Choroid plexus epithelial cell (primary cell): ENCODE measurements at regions not wholly inside any gene's neighbourhood (a gene's known extent, or its start where the extent isn't known, plus 50 kb on each side); places are given as distances from the start of the nearest gene placed in this dataset.
A peak's percentile ranks its signal among the peaks of the same experiment; 100 is the strongest.

Experiments used
- DNase-seq: peaks from one replicate; pipeline ENCODE4 v3.0.0-alpha.2; 2010; ENCODE audit warnings: low read depth
- H3K4me3 ChIP-seq: 2 replicates; pipeline ENCODE4 v1.5.1; 2011; ENCODE audit warnings: low read depth, mild to moderate bottlenecking, control low read depth, low read length, moderate library complexity
- CTCF ChIP-seq: conservative IDR thresholded peaks from 2 replicates; pipeline ENCODE4 v1.5.1; 2011; ENCODE audit warnings: low read depth, mild to moderate bottlenecking, control low read depth, inconsistent platforms, low read length, moderate library complexity

- H3K4me3 ChIP-seq = no peak overlapping the region
- DNase-seq = no peak
- TF ChIP-seq CTCF = no peak
These were observed 96.7 kb upstream of the BMP4 start for GRCh38 chr14:54053386-54053745.

DNA sequence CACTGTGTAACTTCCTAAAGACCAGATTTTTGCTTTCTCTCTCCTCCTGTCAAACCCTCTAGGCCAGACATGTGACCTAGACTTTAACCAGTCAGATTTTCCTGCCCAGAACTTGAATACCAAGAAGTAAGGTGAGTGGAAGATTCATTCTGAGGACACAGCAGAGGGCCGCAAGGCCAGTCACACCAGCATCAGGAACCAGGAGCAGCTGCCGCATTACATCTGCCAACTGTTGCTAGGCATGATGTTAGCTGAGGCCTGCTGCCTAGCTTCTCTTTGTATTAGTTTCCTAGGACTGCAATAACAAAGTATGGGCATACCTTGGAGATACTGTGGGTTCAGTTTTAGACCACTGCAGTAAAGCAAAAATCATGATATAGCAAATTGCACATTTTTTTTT, 101.9 kb upstream of the BMP4 start:
- no peak overlapping the region for H3K4me3 ChIP-seq
- no peak for TF ChIP-seq CTCF
- no peak for DNase-seq

DNA sequence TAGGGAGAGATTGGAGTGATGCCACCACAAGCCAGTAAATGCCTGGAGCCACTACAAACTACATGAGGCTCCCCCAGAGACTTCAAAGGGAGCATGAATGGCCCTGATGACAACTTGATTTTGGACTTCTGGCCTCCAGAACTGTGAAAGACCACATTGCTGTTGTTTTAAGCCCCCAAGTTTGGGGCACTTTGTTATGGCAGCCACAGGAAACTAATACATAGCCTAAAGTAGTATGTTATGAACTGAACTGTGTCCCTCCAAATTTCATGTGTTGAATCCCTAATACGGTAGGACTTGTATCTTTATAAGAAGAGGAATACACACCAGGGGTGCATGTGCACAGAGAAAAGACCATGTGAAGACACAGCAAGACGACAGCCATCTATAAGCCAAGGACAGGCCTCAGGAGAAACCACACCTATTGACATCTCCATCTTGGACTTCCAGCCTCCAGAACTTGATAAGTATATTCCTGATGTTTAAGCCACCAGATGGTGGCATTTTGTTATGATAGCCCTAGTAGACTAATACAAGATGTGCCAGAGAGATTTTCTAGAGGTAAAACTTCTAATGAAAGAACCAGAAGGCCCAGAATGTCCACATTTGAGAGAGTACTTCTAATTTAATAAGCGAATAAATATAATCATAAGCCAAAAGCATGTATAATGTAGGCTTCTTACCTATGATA, 127.1 kb upstream of the BMP4 start:
- H3K4me3 ChIP-seq = no peak overlapping the region
- DNase-seq = peak; percentile 10
- TF ChIP-seq CTCF = no peak

DNA sequence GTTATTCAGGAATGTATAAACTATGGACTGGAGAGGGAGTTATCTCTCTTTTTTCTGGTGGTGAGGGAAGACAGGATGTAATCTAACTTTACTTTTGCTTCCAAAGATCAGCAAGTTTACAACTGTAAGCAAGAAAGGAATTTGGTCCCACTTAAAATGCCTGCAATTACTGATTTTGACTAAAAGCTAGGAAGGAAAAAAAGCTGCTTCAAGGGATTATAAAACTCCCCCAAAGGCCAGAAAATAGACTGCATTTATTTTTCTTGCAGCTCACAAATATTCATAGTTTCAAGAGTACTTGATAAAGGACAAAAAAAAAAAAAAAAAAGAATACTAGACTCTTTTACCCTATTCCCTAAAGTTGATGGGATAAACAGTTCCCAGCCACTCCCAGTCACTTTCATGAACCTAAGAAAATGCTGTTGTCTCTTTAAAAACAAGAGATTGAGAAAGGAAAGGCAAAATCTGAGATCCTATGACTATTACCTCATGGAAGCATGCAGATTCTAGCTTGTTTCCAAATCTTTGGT, 128.7 kb upstream of the BMP4 start:
- DNase-seq = peak; percentile 12
- H3K4me3 ChIP-seq = no peak overlapping the region
- TF ChIP-seq CTCF = no peak

- DNase-seq = no peak
- H3K4me3 ChIP-seq = no peak overlapping the region
- TF ChIP-seq CTCF = no peak
These were observed 129.2 kb upstream of the BMP4 start for GRCh38 chr14:54085841-54086240.

DNA sequence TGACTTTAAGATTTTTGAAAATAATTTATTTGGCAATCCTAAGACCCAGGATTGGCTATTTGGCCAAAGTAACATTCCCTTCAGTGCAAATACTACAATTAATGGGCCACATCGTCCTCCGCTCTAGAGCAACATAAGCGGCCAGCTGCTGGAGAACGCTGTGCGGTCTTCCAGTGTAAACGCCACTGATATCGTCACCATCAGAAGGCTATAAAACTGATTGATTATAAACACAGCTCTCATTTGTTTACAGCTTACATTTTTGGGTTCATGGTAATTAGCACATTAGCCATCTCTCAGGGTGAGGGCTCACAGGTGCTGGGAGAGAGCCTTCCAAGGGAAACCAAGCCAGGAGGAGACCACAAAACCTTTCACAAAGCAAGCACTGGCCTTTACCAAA, 130.1 kb upstream of the BMP4 start:
- DNase-seq = no peak
- no peak overlapping the region for H3K4me3 ChIP-seq
- TF ChIP-seq CTCF = no peak

DNA sequence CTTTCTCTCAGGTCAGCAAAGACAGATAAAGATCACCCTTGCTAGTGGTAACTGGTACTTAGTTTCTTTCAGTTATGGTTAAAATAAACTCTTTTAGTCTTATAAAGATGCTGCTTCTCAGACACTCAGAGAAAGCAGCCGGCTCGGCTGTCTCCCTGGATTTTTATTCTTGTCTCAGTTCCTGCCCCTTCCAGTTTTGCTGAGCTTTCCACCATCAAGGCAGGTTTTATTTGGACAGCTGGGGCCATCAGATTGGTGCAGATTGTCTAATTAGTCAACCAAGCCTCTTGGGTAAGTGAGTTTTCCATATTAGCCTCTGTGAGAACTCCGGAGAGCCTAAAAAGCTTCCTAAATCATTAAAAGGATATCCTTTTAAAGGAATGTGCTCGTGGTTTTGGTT, 130.8 kb upstream of the BMP4 start:
- no peak for TF ChIP-seq CTCF
- no peak overlapping the region for H3K4me3 ChIP-seq
- DNase-seq = no peak
